CD14-positive monocyte (primary cell): ENCODE measurements at regions not wholly inside any gene's neighbourhood (a gene's known extent, or its start where the extent isn't known, plus 50 kb on each side); places are given as distances from the start of the nearest gene placed in this dataset.

Experiments used
- DNase-seq, 3 donors: peaks; one replicate each; pipeline ENCODE4 v3.0.0-alpha.2; 2011 to 2022
- H2AFZ ChIP-seq: 2 replicates; pipeline ENCODE4 v1.6.0; 2012; ENCODE audit warnings: mild to moderate bottlenecking, low read depth, low read length, inconsistent platforms; ENCODE audit not compliant: insufficient read depth, poor library complexity, severe bottlenecking
- H3K27ac ChIP-seq, 2 donors: 1 replicate in 1 of 2; 2 replicates in 1 of 2; pipeline ENCODE4 v1.5.1; 2012 to 2013; ENCODE audit warnings: low read length in 2 of 2, control low read depth in 1 of 2, inconsistent platforms in 1 of 2, low read depth in 1 of 2, mild to moderate bottlenecking in 1 of 2
- H3K27me3 ChIP-seq, 2 donors: one replicate each; pipeline versions ENCODE4 v1.6.0 to v1.6.1; 2011 to 2013; ENCODE audit warnings: low read length in 2 of 2; ENCODE audit not compliant: control insufficient read depth in 2 of 2, insufficient read depth in 2 of 2
- H3K36me3 ChIP-seq, 2 donors: replicated peaks in 1 of 2; 1 replicate in 1 of 2; 2 replicates in 1 of 2; pipeline versions ENCODE4 v1.5.1 to v1.6.1; 2012 to 2013; ENCODE audit warnings: low read length in 2 of 2, control low read depth in 1 of 2, inconsistent platforms in 1 of 2, mild to moderate bottlenecking in 1 of 2; ENCODE audit not compliant: insufficient read depth in 2 of 2, control insufficient read depth in 1 of 2
- H3K4me1 ChIP-seq, 2 donors: 1 replicate in 1 of 2; 2 replicates in 1 of 2; pipeline versions ENCODE4 v1.5.1 to v1.6.1; 2012 to 2013; ENCODE audit warnings: low read length in 2 of 2, control low read depth in 1 of 2, inconsistent platforms in 1 of 2, mild to moderate bottlenecking in 1 of 2, moderate library complexity in 1 of 2; ENCODE audit not compliant: insufficient read depth in 2 of 2, control insufficient read depth in 1 of 2
- H3K4me2 ChIP-seq: replicated peaks from 2 replicates; pipeline ENCODE3; 2012; ENCODE audit warnings: low read length, moderate library complexity, mild to moderate bottlenecking; ENCODE audit not compliant: poor library complexity, severe bottlenecking; ENCODE audit errors: extremely low read depth
- H3K4me3 ChIP-seq, 3 experiments: fragments of 200-600 bp in 1 of 3; sonication (generic) in 1 of 3; replicated peaks in 1 of 3; 1 replicate in 2 of 3; 2 replicates in 1 of 3; pipeline ENCODE4 v1.5.1; 2011 to 2013; ENCODE audit warnings: low read length in 3 of 3, mild to moderate bottlenecking in 3 of 3, control low read depth in 2 of 3, low read depth in 2 of 3, inconsistent platforms in 1 of 3, moderate library complexity in 1 of 3
- H3K79me2 ChIP-seq: 2 replicates; pipeline ENCODE4 v1.6.0; 2012; ENCODE audit warnings: mild to moderate bottlenecking, control low read depth, inconsistent platforms, low read length, moderate library complexity; ENCODE audit not compliant: insufficient read depth
- H3K9ac ChIP-seq: 2 replicates; pipeline ENCODE4 v1.6.0; 2017; ENCODE audit warnings: low read length, mild to moderate bottlenecking; ENCODE audit not compliant: insufficient read depth, poor library complexity, severe bottlenecking
- H3K9me3 ChIP-seq, 2 donors: replicated peaks in 1 of 2; 1 replicate in 1 of 2; 2 replicates in 1 of 2; pipeline versions ENCODE4 v1.5.1 to v1.6.1; 2012 to 2013; ENCODE audit warnings: low read length in 2 of 2, control low read depth in 1 of 2; ENCODE audit not compliant: control insufficient read depth in 1 of 2, insufficient read depth in 1 of 2
- H4K20me1 ChIP-seq: 2 replicates; pipeline ENCODE4 v1.6.0; 2012; ENCODE audit warnings: mild to moderate bottlenecking, low read length, control low read depth, moderate library complexity; ENCODE audit not compliant: insufficient read depth
- H3K27ac Mint-ChIP-seq, 7 donors: one replicate each; pipeline ENCODE4 v1.8.0; 2020; ENCODE audit warnings: mild to moderate bottlenecking in 7 of 7, mixed read lengths in 7 of 7, moderate library complexity in 6 of 7, inconsistent platforms in 2 of 7
- H3K27me3 Mint-ChIP-seq, 3 donors: one replicate each; pipeline ENCODE4 v1.8.0; 2021 to 2022; ENCODE audit warnings: low read depth in 3 of 3, mild to moderate bottlenecking in 3 of 3, mixed read lengths in 3 of 3, moderate library complexity in 3 of 3, inconsistent platforms in 1 of 3
- H3K36me3 Mint-ChIP-seq, 2 donors: one replicate each; pipeline ENCODE4 v1.8.0; 2020; ENCODE audit warnings: mixed read lengths in 2 of 2, inconsistent platforms in 1 of 2, mild to moderate bottlenecking in 1 of 2
- H3K4me1 Mint-ChIP-seq: one replicate; pipeline ENCODE4 v1.8.0; 2020; ENCODE audit warnings: mild to moderate bottlenecking, mixed read lengths
- H3K4me3 Mint-ChIP-seq, 2 donors: one replicate each; pipeline ENCODE4 v1.8.0; 2020; ENCODE audit warnings: mild to moderate bottlenecking in 2 of 2, mixed read lengths in 2 of 2, moderate library complexity in 1 of 2
- H3K9me3 Mint-ChIP-seq, 7 donors: one replicate each; pipeline ENCODE4 v1.8.0; 2020 to 2022; ENCODE audit warnings: mixed read lengths in 7 of 7, mild to moderate bottlenecking in 6 of 7, moderate library complexity in 6 of 7, inconsistent platforms in 2 of 7
- WGBS: methylation state at CpG from one replicate; pipeline ENCODE4 v1.1.5; 2013; ENCODE audit warnings: missing lambda C conversion rate; ENCODE audit not compliant: insufficient coverage; 5-methylcytosine and 5-hydroxymethylcytosine counted together
- intact Hi-C, 2 donors: fragments of 100-400 bp; cut with micrococcal nuclease; formaldehyde crosslinking; loops; one replicate each; pipeline versions ENCODE4 v1.15.0 to v1.15.1; 2023
- TF ChIP-seq, protein P1 (sequence below): fragments of 200-600 bp; IDR thresholded peaks from one replicate; pipeline ENCODE4 v1.8.0; 2022; ENCODE audit warnings: antibody characterized with exemption, mild to moderate bottlenecking

DNA sequence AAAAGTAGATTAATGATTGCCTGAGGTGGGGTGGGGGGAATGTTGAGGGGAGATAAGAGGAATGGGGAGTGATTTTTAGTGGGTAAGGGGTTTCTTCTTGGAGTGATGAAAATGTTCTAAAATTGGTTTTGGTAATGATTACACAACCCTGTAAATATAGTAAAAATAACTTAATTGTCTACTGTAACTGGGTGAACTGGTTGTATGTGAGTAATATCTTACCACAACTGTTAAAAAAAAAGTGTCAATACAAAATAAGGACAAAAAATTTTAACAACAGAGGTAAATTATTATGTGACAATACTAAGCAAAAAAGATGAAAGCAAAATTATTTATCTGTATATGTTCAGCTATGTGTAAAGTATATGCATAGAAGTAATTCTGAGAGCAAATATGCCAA is 86.3 kb upstream of the RASSF8 start:
- intact Hi-C loops: no loop called here
- H3K4me1 ChIP-seq: no peaks in the 10 kb centered on the region

DNA sequence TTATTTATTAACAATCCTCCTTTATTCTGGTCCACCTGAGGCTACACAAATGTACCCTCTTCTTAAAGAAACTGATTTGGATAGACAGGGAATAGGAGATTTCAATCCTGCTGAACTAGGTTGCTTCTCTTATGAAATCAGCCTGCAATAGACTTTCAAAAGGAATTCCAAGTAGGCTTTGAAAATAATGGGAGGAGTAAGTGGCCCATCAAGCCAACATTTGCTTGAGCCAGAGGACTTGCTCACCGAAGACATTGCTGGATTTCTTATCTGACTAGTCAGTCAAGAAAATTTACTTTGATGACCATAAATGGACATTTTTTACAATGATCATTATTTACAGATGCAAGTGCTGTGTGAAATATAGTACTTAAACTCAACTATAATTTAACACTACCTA is 82.8 kb upstream of the RASSF8 start:
- Histone ChIP-seq H3K27ac (no peak overlapping the region), H2AFZ (no peak overlapping the region)
- intact Hi-C loops: no loop called here

More for the DNA sequence above, 86.3 kb upstream of the RASSF8 start:
- H3K9me3 Mint-ChIP-seq: peaks cover 2 to 13% (median 8%) of the 10 kb centered on the region in 7 donors
- H3K36me3 ChIP-seq: no peaks in the 10 kb centered on the region
- TF ChIP-seq, protein P1, sequence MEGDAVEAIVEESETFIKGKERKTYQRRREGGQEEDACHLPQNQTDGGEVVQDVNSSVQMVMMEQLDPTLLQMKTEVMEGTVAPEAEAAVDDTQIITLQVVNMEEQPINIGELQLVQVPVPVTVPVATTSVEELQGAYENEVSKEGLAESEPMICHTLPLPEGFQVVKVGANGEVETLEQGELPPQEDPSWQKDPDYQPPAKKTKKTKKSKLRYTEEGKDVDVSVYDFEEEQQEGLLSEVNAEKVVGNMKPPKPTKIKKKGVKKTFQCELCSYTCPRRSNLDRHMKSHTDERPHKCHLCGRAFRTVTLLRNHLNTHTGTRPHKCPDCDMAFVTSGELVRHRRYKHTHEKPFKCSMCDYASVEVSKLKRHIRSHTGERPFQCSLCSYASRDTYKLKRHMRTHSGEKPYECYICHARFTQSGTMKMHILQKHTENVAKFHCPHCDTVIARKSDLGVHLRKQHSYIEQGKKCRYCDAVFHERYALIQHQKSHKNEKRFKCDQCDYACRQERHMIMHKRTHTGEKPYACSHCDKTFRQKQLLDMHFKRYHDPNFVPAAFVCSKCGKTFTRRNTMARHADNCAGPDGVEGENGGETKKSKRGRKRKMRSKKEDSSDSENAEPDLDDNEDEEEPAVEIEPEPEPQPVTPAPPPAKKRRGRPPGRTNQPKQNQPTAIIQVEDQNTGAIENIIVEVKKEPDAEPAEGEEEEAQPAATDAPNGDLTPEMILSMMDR: no peak
- no peaks in the 10 kb centered on the region for H3K27me3 ChIP-seq
- no peak overlapping the region for H3K4me3 ChIP-seq
- no peaks in the 10 kb centered on the region for H3K36me3 Mint-ChIP-seq
- peaks cover 0 to 4% (median 0%) of the 10 kb centered on the region in 3 donors for H3K27me3 Mint-ChIP-seq
- H3K9me3 ChIP-seq: peaks cover 0 to 3% of the 10 kb centered on the region in 2 donors
- H3K4me2 ChIP-seq: no peak overlapping the region
- H3K27ac ChIP-seq: no peak overlapping the region
- no peaks in the 10 kb centered on the region for H4K20me1 ChIP-seq
- no peak overlapping the region for H2AFZ ChIP-seq
- H3K79me2 ChIP-seq: no peaks in the 10 kb centered on the region
- H3K9ac ChIP-seq: no peak overlapping the region
- H3K27ac Mint-ChIP-seq: no peak overlapping the region
- no peak overlapping the region for H3K4me3 Mint-ChIP-seq
- no peak for DNase-seq
- H3K4me1 Mint-ChIP-seq: no peaks in the 10 kb centered on the region

More for the DNA sequence above, 82.8 kb upstream of the RASSF8 start:
- H3K9me3 ChIP-seq: no peaks in the 10 kb centered on the region
- H3K36me3 ChIP-seq: no peaks in the 10 kb centered on the region
- no peak overlapping the region for H3K9ac ChIP-seq
- TF ChIP-seq, protein P1: no peak
- no peak for DNase-seq
- no peaks in the 10 kb centered on the region for H3K27me3 ChIP-seq
- no peak overlapping the region for H3K4me3 Mint-ChIP-seq
- H3K79me2 ChIP-seq: no peaks in the 10 kb centered on the region
- H3K4me2 ChIP-seq: no peak overlapping the region
- no peaks in the 10 kb centered on the region for H4K20me1 ChIP-seq
- peaks cover 0 to 9% (median 4%) of the 10 kb centered on the region in 7 donors for H3K9me3 Mint-ChIP-seq
- no peak overlapping the region for H3K27ac Mint-ChIP-seq
- H3K36me3 Mint-ChIP-seq: no peaks in the 10 kb centered on the region
- peaks cover 0 to 4% (median 0%) of the 10 kb centered on the region in 3 donors for H3K27me3 Mint-ChIP-seq
- no peaks in the 10 kb centered on the region for H3K4me1 Mint-ChIP-seq
- no peak overlapping the region for H3K4me3 ChIP-seq
- WGBS: no CpG with 5 or more reads among the region's 1 CpG
- no peaks in the 10 kb centered on the region for H3K4me1 ChIP-seq
